Heart left ventricle (tissue), 13 donors: ENCODE measurements at regions not wholly inside any gene's neighbourhood (a gene's known extent, or its start where the extent isn't known, plus 50 kb on each side); places are given as distances from the start of the nearest gene placed in this dataset.

ENCODE experiments used
- POLR2A ChIP-seq, 2 donors: fragments of 450-650 bp; IDR thresholded peaks; one replicate each; pipeline ENCODE4 v1.6.1; 2017; ENCODE audit warnings: antibody characterized with exemption in 2 of 2, mild to moderate bottlenecking in 2 of 2, moderate library complexity in 2 of 2
- TF ChIP-seq, protein P1 (sequence below), 12 donors: fragments of 200-600 bp; sonication (generic) in 4 of 12; IDR thresholded peaks; one replicate each; pipeline versions ENCODE4 v1.5.0 to v1.8.0; 2018 to 2022; ENCODE audit warnings: antibody characterized with exemption in 12 of 12, mild to moderate bottlenecking in 5 of 12
- donor health status: ischemic (EF 13 %, LVEDD 7.1; RV severe dilation, severe dysfunction).
- donor health status: DM: no; HTN: yes; CAD: no.
- donor health status: DM: no; HTN: no; CAD: no.
- donor health status: ischemic (EF 25% LVEDD 6.9; RV normal size, moderate dysfunction).
- donor health status: ischemic (EF 25% LVEDD 5.7; RV mildly dilated, moderate dysfunction).
- donor health status: ischemic (EF 35%, LVEDD 5.7; RV mildly dilated, moderate dysfunction).
- donor health status: nonischemic (EF 11% LVEDD 7.7; RV severe dilation, severe dysfunction).
- donor health status: DM: yes; HTN: yes; CAD: no.
- donor health status: PGD.
- donor health status: ischemic (EF 29% LVEDD 5.4; RV normal size, mild dysfunction).
- donor health status: nonischemic (EF 23%, LVEDD 6.1; RV moderate dilation, normal function).

DNA sequence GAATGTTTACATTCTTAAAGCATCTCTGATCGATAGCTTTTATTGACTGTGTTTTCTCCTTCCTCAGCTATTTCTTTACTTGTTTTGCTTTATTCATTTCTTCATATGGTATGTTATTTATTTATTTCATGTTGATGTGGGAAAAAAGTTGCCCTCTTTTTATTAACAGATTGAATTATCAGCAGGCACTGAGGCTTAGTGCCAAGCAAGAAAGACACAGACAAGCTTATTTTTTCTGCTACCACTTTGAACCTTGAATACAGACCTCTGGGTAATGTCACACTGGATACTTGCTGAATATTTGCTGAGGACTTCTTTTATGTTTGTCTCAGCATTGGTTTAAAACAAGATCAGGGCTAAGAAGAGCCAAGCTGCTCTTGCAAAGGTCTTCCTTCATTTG, 162.0 kb upstream of the CNTN6 start:
- TF ChIP-seq, protein P1, sequence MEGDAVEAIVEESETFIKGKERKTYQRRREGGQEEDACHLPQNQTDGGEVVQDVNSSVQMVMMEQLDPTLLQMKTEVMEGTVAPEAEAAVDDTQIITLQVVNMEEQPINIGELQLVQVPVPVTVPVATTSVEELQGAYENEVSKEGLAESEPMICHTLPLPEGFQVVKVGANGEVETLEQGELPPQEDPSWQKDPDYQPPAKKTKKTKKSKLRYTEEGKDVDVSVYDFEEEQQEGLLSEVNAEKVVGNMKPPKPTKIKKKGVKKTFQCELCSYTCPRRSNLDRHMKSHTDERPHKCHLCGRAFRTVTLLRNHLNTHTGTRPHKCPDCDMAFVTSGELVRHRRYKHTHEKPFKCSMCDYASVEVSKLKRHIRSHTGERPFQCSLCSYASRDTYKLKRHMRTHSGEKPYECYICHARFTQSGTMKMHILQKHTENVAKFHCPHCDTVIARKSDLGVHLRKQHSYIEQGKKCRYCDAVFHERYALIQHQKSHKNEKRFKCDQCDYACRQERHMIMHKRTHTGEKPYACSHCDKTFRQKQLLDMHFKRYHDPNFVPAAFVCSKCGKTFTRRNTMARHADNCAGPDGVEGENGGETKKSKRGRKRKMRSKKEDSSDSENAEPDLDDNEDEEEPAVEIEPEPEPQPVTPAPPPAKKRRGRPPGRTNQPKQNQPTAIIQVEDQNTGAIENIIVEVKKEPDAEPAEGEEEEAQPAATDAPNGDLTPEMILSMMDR (IDR thresholded peaks at IDR 0.05) = no peak
- no peak for TF ChIP-seq POLR2A (IDR thresholded peaks at IDR 0.05)
